Liver (tissue), 3 donors: ENCODE measurements at regions not wholly inside any gene's neighbourhood (a gene's known extent, or its start where the extent isn't known, plus 50 kb on each side); places are given as distances from the start of the nearest gene placed in this dataset.

Source experiments
- CTCF ChIP-seq: fragments of 150-350 bp; IDR thresholded peaks from 2 replicates; pipeline ENCODE4 v1.5.1; 2017; ENCODE audit warnings: improper control_type of control experiment, low read depth, low read length; ENCODE audit not compliant: missing input control
- SP1 ChIP-seq: IDR thresholded peaks from 2 replicates; pipeline ENCODE4 v1.6.1; 2018; ENCODE audit warnings: antibody characterized with exemption, mild to moderate bottlenecking
- donor health status: healthy.
- donor health status: healthy.

GRCh38 chr18:43525169-43525568, 247.9 kb upstream of the SYT4 start:
- no peak for TF ChIP-seq SP1
- TF ChIP-seq CTCF = no peak
